GM12878 (cell line): ENCODE measurements at regions not wholly inside any gene's neighbourhood (a gene's known extent, or its start where the extent isn't known, plus 50 kb on each side); places are given as distances from the start of the nearest gene placed in this dataset.

ENCODE experiments used
- EZH2 ChIP-seq: IDR thresholded peaks from 2 replicates; pipeline ENCODE4 v1.6.1; 2012; ENCODE audit warnings: low read depth, mild to moderate bottlenecking, control low read depth, inconsistent platforms, low read length, borderline replicate concordance; ENCODE audit not compliant: control insufficient read depth
- TAF1 ChIP-seq: IDR thresholded peaks from 2 replicates; pipeline ENCODE4 v1.6.1; 2011; ENCODE audit warnings: mild to moderate bottlenecking, low read depth, low read length, borderline replicate concordance
- TF ChIP-seq, protein P1 (sequence below), 3 experiments: IDR thresholded peaks in 2 of 3; conservative IDR thresholded peaks in 1 of 3; 2 replicates each; pipeline ENCODE4 v1.5.1; 2011; ENCODE audit warnings: low read depth in 3 of 3, low read length in 3 of 3, mild to moderate bottlenecking in 3 of 3, control low read depth in 2 of 3, moderate library complexity in 2 of 3, inconsistent platforms in 1 of 3, mixed read lengths in 1 of 3; ENCODE audit not compliant: control insufficient read depth in 2 of 3, insufficient read depth in 1 of 3; ENCODE audit errors: extremely low read depth in 1 of 3

DNA sequence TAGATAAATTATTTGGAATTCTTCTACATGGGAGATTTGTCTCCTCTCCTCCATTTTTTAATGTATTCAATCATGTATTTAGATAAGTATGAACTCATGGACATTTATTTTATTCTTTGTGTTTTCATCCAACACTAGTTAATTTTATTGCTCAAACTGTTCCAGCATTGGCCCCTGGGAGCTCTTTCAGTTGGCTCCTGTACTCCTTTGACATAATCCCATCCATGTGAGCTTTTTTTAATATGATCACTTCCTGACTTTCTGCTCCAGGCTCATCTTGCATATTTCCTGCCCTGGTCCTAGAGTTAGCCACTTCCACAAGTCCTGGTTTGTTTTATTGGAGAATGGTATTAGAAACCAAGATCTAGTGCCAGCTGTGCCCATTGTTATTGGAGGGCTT, 419.0 kb upstream of the CDH11 start:
- TF ChIP-seq EZH2 (no peak), TAF1 (no peak)
- TF ChIP-seq, protein P1, sequence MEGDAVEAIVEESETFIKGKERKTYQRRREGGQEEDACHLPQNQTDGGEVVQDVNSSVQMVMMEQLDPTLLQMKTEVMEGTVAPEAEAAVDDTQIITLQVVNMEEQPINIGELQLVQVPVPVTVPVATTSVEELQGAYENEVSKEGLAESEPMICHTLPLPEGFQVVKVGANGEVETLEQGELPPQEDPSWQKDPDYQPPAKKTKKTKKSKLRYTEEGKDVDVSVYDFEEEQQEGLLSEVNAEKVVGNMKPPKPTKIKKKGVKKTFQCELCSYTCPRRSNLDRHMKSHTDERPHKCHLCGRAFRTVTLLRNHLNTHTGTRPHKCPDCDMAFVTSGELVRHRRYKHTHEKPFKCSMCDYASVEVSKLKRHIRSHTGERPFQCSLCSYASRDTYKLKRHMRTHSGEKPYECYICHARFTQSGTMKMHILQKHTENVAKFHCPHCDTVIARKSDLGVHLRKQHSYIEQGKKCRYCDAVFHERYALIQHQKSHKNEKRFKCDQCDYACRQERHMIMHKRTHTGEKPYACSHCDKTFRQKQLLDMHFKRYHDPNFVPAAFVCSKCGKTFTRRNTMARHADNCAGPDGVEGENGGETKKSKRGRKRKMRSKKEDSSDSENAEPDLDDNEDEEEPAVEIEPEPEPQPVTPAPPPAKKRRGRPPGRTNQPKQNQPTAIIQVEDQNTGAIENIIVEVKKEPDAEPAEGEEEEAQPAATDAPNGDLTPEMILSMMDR (IDR thresholded peaks at IDR 0.05 in 2 of 3, conservative IDR thresholded peaks at IDR 0.05 in 1 of 3; ENCODE audit: control insufficient read depth in 2 of 3, extremely low read depth in 1 of 3, insufficient read depth in 1 of 3, low read depth in 3 of 3, low read length in 3 of 3), result no peak
